ENCODE measurements at regions not wholly inside any gene's neighbourhood (a gene's known extent, or its start where the extent isn't known, plus 50 kb on each side); places are given as distances from the start of the nearest gene placed in this dataset.
A peak's percentile ranks its signal among the peaks of the same experiment; 100 is the strongest.

DNA sequence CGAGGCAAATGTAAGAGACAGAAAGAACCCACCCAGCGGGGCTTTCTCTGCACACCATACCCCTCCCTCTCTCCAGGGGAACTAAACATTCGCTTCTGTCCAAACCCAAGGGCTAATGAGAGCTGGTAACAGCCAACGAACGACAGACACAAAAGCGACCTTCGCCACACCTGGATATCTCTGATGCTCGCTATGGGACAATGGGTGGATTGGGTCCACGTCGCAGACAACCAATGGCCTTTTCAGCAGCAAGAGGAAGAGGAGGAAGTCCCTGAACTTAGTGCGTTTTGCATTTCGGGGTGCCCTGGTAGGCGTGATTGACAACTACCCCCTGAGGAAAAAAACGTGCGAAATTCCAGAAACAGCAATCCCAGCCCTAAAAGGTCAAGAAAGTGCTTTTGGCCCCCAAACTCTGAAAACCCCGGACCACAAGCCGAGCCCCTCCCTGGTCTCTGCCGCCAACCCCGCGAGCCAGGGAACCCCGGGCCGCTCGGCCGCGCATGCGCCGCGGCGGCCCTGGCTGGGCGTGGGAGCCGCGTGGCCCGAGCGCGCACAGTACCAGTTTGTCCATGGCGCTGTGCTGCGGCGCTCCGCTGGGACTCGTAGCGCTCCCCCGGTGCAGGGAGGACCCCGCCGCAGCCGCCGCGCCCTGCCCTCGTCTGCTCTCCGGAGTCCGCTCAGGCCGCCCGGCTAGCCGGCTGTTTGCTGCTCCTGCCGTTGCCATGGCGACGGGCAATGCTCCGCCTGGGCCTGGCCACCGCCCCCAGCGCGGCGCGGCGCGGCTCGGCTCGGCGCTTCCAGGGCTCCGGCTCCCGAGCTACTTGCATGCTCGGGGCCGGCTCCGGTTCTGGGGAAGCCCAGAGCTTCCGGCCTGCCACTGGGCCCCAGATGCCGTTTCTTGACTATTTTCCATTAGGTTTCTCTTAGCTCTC lies 66.9 kb upstream of the DNAH5 start:
- peak; percentile 91 for DNase-seq

DNA sequence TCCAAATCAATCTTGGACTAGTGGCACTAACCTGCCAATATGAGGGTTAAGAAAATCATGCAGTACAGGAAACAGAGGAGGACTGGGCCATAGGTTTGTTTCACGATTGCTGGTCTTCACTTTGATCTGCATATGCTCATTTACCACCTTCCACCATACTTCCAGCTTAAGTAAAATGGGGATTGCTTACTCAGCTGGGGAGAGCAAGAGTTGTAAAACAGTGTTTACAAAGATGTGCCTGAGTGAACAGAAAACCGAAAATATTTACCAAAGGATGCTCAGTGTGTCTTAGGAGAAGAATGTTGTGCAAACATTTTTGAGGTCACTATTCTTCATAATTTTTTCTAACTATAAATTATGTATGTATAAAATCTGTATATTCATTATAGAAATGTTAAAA lies 65.1 kb upstream of the DNAH5 start:
- DNase-seq, result no peak

DNA sequence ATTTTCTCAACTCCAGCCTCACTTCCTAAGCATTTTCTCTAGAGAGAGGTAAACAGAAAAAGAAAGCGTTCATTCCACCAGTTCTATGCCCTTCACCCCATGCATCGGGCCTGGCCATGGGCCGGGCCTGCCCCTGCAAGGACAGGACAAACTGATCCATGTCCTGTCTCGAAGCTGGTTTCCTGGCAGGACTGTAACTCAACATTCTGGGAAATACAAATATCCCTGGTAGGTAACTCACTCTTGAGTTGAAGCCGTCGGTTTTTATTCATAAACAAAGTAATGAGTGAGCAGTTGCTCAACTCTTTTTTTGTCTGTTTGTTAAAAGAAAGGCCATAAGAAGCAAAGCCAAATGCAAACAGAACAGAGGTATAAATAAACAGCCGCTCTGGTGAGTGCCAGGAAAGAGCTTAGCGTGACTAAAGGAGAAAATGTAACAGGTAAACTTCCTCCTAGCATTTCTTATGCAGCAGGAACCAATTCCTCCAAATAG lies 64.4 kb upstream of the DNAH5 start:
- no peak for DNase-seq

DNA sequence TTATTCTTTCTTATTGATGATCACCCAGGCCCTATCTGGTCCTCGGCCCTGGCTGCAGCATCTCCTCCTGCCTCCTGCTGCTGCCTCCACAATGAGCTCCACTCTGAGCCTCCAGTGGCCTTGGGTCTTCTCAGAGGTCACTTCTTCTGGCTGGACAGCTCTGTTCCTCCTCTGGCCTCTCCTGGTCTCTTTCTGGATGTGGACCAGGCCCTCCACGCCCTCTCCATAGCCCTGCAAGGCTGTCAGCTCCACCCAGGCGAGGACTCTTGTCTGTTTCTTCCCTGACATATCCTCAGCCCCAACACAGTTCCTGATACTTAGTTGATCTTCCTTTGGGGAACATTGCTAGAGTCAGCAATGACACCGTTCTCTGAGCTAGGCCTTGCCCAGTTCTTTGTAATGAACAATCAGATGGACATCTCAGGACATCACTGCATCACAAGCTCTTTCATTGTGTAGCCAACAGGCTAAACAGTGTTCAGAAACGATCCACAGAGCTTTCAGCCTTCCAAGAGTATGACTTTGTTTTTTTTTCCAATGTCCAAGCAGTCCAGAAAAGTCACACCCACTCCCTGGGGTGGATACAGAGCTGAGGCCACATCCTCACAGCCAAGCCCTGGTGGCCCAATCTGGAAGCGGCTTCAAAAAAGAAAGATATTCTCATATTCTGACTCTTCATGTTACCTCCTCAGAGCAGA lies 62.5 kb upstream of the DNAH5 start:
- DNase-seq, result no peak

DNA sequence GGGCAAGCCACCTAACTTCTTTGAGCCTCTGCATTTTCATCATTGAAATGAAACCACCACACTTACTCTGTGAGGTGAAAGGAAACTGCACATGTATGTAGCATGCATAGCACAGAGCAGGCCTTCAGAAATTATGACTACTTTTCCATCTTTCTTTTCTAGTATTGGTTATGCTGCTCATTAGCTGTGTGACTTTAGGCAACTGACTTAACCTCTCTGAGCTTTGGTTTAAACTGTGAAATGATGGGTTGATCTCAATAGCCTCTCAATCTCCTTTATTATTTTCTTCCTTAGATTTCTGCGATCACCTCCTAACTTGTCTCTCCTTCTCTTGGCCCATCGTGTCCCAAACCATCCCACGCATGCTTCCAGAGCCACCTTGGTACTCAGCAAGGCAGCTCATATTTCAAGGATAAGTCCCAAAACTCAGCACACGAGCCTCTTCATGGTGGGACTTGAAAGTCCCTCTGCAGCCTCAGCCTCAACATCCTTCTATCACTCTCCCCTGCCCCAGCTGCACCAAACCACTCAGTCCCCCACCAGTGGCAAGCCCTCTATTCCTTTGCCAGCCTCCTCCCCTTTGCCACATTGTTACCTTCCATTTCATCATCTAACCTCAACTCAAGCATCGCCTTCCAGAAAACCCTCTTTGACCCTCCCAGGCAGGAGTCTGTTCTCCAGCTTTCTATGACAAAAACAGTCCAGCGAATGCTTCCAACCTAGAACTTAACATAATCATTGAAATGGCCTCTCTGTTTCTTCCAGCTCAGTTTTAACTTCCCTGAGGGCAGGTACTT lies 60.3 kb upstream of the DNAH5 start:
- peak; percentile 52 for DNase-seq

DNA sequence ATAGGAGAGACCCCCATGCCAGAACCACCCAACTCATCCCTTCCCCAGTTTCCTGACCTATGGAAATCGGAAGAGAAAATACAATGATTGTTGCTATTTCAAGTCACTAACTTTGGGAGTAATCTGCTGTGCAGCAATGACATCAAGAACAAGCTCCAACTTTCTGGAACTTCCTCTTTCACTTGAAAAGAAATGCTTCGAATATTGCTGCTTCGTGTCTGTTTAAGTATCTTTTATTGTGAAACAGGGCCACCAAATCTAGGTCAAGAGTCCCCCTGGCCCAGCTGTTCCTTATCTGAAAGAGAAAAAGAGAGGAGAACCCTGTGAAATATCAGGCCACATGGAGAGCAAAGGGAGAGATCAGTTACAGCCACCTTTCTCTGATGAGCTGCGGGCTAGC lies 59.4 kb upstream of the DNAH5 start:
- DNase-seq, result no peak

DNA sequence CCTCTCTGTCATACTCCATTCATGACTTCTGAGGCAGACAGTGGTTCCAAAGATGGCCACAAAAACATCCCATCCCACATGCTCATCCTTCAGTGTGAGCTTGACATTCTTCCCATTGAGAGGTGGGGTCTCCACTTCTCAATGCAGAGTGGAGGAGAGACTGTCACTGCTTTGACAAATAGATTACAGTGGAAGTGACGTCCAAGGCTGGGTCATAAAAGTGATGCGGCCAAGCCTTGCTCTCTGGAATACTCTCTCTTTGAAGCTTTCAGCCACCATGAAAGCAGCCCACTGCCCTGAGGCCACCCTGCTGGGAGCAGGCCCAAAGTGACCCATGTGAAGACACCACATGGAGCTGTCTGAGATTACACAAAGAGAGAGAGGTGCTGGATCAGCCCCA lies 59.0 kb upstream of the DNAH5 start:
- DNase-seq, result no peak

DNA sequence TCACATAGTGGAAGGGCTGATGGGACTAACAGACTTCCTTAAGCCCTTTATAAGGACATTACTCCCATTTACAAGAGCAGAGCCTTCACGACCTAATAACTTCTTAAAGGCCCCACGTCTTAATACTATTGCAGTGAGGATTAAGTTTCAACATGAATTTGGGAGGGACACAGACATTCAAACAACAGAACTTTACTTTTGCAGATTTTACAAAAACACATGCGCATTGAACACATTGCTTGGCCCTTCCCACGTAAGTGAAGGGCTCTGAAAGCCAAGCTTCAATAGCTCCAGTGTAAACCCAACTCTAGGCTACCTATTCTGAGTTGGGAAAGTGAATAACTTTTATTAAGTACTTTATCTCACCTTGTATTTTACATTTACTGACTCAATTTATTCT lies 53.8 kb upstream of the DNAH5 start:
- no peak for DNase-seq

DNA sequence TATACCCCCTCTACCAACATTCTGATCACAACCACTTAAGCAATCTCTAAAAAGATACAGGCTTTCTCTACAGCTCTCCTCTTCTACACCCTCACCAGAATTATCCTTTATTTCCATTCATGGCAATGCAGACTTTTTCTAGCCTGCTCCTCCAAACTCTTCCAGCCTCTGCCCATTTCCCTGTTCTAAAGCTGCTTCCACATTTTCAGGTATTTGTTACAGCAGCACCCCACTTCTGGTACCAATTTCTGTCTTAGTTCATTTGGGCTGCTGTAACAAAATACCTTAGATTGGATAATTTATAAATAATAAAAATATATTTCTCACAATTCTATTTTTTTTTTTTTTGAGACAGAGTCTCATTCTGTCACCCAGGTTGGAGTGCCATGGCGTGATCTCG lies 53.0 kb upstream of the DNAH5 start:
- no peak for DNase-seq

DNA sequence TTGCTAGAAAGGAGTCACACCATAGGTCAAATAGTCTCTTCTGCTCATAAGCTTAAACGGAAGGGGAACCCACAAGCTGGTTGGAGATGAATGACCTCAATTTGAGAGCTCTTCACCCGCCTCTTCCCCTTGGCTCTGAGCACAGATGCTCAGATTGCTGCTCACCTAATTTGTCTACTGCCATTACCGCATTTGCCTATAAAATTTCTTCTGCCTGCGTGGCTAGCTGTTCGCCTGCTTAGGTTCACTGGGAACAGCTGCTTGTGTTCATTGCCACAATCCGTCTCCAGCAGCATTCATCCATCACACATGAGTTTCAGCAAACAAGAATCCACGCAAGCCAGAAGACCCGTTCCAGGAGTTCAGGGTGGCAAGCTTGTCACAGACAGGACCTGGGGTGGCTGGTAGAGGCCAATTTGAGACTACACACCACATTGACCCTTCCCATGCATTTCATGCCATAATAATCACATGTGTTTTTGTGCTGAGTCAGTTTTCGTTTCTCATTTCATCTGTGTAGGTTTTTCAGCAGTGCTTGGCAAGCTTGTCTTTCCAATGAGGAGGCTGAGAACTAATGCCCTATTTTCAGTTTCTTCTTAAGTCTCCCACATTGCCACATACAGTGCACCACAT lies 50.2 kb upstream of the DNAH5 start:
- peak; percentile 19 for DNase-seq
